Hepatocyte (in vitro differentiated cells): ENCODE measurements at regions not wholly inside any gene's neighbourhood (a gene's known extent, or its start where the extent isn't known, plus 50 kb on each side); places are given as distances from the start of the nearest gene placed in this dataset.

Experiments
- DNase-seq: peaks from one replicate; pipeline ENCODE4 v3.0.0-alpha.2; 2016; ENCODE audit warnings: low spot score
- H2AFZ ChIP-seq: fragments of 200-600 bp; sonication (generic); 2 replicates; pipeline ENCODE4 v1.6.0; 2016; ENCODE audit warnings: antibody characterized with exemption, mild to moderate bottlenecking
- H3K27ac ChIP-seq: fragments of 200-600 bp; sonication (generic); 2 replicates; pipeline ENCODE4 v1.5.1; 2016; ENCODE audit warnings: mild to moderate bottlenecking
- H3K27me3 ChIP-seq: fragments of 200-600 bp; sonication (generic); 2 replicates; pipeline ENCODE4 v1.6.1; 2016
- H3K36me3 ChIP-seq: fragments of 200-600 bp; sonication (generic); replicated peaks from 2 replicates; pipeline ENCODE4 v1.5.1; 2016; ENCODE audit warnings: low read depth; ENCODE audit not compliant: insufficient read depth
- H3K4me1 ChIP-seq: fragments of 200-600 bp; sonication (generic); 2 replicates; pipeline ENCODE4 v1.5.1; 2016; ENCODE audit warnings: mild to moderate bottlenecking, moderate library complexity; ENCODE audit not compliant: insufficient read depth
- H3K4me2 ChIP-seq: fragments of 200-600 bp; sonication (generic); 2 replicates; pipeline ENCODE4 v1.6.0; 2016
- H3K4me3 ChIP-seq: fragments of 200-600 bp; sonication (generic); 2 replicates; pipeline ENCODE4 v1.5.1; 2016; ENCODE audit warnings: mild to moderate bottlenecking
- H3K79me2 ChIP-seq: fragments of 200-600 bp; sonication (generic); 2 replicates; pipeline ENCODE4 v1.6.0; 2017; ENCODE audit warnings: mild to moderate bottlenecking
- H3K9me2 ChIP-seq: fragments of 200-600 bp; sonication (generic); replicated peaks from 2 replicates; pipeline ENCODE4 v1.6.0; 2017; ENCODE audit warnings: mild to moderate bottlenecking; ENCODE audit not compliant: insufficient read depth
- H3K9me3 ChIP-seq: fragments of 200-600 bp; sonication (generic); 2 replicates; pipeline ENCODE4 v1.5.1; 2016; ENCODE audit warnings: low read depth, mild to moderate bottlenecking
- H4K20me1 ChIP-seq: fragments of 200-600 bp; sonication (generic); 2 replicates; pipeline ENCODE4 v1.6.0; 2016; ENCODE audit warnings: mild to moderate bottlenecking; ENCODE audit not compliant: insufficient read depth, poor library complexity, severe bottlenecking
- EZH2 ChIP-seq: fragments of 200-600 bp; sonication (generic); IDR thresholded peaks from 2 replicates; pipeline ENCODE4 v1.6.1; 2016; ENCODE audit warnings: antibody characterized with exemption, mild to moderate bottlenecking, borderline replicate concordance
- EZH2phosphoT487 ChIP-seq: fragments of 200-600 bp; sonication (generic); IDR thresholded peaks from one replicate; pipeline ENCODE4 v1.6.1; 2018; ENCODE audit warnings: antibody characterized with exemption, mild to moderate bottlenecking, low read depth, moderate library complexity; ENCODE audit not compliant: unreplicated experiment, severe bottlenecking
- WGBS: methylation state at CpG from one replicate; pipeline ENCODE4 v1.1.6; 2016; ENCODE audit warnings: low lambda C conversion rate; ENCODE audit errors: missing lambda C conversion rate; 5-methylcytosine and 5-hydroxymethylcytosine counted together
- TF ChIP-seq, protein P1 (sequence below): fragments of 200-600 bp; sonication (generic); IDR thresholded peaks from 2 replicates; pipeline ENCODE4 v1.5.1; 2016; ENCODE audit warnings: antibody characterized with exemption, mild to moderate bottlenecking; ENCODE audit not compliant: poor library complexity

DNA sequence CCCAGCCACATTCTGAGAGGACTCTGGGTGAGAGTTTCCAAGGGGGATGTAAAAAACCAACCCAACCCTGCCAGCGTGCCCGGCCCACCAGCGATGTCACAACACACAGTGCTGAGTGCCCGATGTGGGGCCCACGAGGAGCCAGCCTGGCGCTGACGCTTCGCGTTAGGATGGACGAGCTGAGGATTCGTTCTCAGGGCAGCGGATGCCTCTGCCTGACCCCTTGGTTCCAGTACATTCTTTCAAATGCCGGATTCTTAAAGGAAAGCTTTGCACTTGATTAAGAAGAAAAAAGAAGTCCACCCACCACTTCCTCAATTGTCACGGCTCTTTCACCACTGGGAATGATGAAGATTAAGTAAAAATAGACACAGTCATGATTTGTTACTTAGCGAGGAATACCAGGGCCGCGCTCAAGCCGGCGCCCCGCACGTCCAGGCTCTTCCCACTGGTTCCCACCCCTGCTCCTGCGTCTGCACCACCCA lies 79.4 kb downstream of the IRF8 start:
- Histone ChIP-seq H3K79me2 (no peaks in the 10 kb centered on the region), H4K20me1 (no peaks in the 10 kb centered on the region), H3K9me3 (no peaks in the 10 kb centered on the region), H3K36me3 (no peaks in the 10 kb centered on the region), H3K9me2 (no peaks in the 10 kb centered on the region), H3K4me1 (peaks cover 17% of the 10 kb centered on the region), H3K4me2 (no peak overlapping the region), H2AFZ (no peak overlapping the region), H3K4me3 (no peak overlapping the region), H3K27me3 (no peaks in the 10 kb centered on the region), H3K27ac (no peak overlapping the region)
- 93% methylated on average over 22 of the region's 22 CpGs for WGBS
- no peak for DNase-seq
- TF ChIP-seq EZH2phosphoT487: no peak

DNA sequence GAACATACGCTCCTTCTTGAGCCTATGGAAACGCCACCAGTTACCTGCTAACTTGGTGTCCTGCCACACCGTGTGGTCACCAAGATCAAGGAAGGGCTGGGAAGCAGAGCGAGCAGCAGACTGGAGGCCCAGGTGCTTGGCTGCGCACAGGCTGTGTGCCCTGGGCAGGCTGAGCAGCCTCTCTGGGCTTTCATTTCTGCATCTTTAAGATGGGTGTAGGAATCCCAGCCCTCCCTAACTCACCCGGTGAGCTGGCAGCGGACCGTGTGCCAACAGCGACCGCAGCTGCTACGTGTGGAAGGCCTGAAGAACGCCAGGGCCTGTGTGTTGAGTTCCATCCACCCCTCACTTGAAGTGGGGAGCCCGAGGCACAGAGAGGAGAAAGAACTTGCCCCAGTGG lies 80.0 kb downstream of the IRF8 start:
- peaks cover 17% of the 10 kb centered on the region for H3K4me1 ChIP-seq
- no peaks in the 10 kb centered on the region for H3K36me3 ChIP-seq
- no peak for DNase-seq
- TF ChIP-seq, protein P1, sequence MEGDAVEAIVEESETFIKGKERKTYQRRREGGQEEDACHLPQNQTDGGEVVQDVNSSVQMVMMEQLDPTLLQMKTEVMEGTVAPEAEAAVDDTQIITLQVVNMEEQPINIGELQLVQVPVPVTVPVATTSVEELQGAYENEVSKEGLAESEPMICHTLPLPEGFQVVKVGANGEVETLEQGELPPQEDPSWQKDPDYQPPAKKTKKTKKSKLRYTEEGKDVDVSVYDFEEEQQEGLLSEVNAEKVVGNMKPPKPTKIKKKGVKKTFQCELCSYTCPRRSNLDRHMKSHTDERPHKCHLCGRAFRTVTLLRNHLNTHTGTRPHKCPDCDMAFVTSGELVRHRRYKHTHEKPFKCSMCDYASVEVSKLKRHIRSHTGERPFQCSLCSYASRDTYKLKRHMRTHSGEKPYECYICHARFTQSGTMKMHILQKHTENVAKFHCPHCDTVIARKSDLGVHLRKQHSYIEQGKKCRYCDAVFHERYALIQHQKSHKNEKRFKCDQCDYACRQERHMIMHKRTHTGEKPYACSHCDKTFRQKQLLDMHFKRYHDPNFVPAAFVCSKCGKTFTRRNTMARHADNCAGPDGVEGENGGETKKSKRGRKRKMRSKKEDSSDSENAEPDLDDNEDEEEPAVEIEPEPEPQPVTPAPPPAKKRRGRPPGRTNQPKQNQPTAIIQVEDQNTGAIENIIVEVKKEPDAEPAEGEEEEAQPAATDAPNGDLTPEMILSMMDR: no peak
- TF ChIP-seq EZH2: no peak
- TF ChIP-seq EZH2phosphoT487: no peak
- no peak overlapping the region for H3K4me3 ChIP-seq
- H3K9me3 ChIP-seq: no peaks in the 10 kb centered on the region
- H3K9me2 ChIP-seq: no peaks in the 10 kb centered on the region
- H3K4me2 ChIP-seq: no peak overlapping the region
- no peak overlapping the region for H2AFZ ChIP-seq
- H3K27ac ChIP-seq: no peak overlapping the region
- no peaks in the 10 kb centered on the region for H3K27me3 ChIP-seq
- no peaks in the 10 kb centered on the region for H3K79me2 ChIP-seq
- 98% methylated on average over 13 of the region's 13 CpGs for WGBS
- no peaks in the 10 kb centered on the region for H4K20me1 ChIP-seq

DNA sequence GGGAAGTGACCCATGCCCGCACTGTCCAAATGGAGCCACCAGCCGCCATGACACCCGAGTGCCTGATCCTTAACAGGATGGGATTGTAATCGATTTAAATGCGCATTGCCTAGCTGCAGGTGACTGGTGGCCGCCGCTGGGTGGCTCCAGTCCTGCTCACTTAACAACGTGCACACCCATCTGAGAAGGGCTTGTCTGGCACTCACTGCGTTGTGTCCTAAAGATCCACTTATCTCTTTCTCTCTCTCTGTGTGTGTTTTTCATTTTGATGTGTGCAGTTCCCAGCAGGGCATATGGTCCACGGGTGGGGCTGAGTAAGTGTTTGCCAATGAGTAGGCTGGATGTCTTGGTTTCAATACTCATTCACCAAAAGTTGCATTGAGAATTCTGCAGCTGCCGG lies 80.6 kb downstream of the IRF8 start:
- Histone ChIP-seq H3K4me1 (peaks cover 16% of the 10 kb centered on the region), H3K9me3 (no peaks in the 10 kb centered on the region), H3K4me2 (no peak overlapping the region), H3K79me2 (no peaks in the 10 kb centered on the region), H3K27ac (no peak overlapping the region), H2AFZ (no peak overlapping the region), H3K4me3 (no peak overlapping the region), H4K20me1 (no peaks in the 10 kb centered on the region), H3K27me3 (no peaks in the 10 kb centered on the region), H3K36me3 (no peaks in the 10 kb centered on the region), H3K9me2 (no peaks in the 10 kb centered on the region)
- WGBS: 66% methylated on average over 11 of the region's 11 CpGs
- no peak for TF ChIP-seq EZH2
- TF ChIP-seq, protein P1: no peak
- no peak for DNase-seq

- TF ChIP-seq EZH2: no peak
- TF ChIP-seq, protein P1: no peak
- TF ChIP-seq EZH2phosphoT487: no peak
- H3K9me2 ChIP-seq: no peaks in the 10 kb centered on the region
- DNase-seq: no peak
- no peaks in the 10 kb centered on the region for H4K20me1 ChIP-seq
- H3K27me3 ChIP-seq: no peaks in the 10 kb centered on the region
- 94% methylated on average over 6 of the region's 6 CpGs for WGBS
- no peak overlapping the region for H3K4me3 ChIP-seq
- peaks cover 11% of the 10 kb centered on the region for H3K4me1 ChIP-seq
- H3K79me2 ChIP-seq: no peaks in the 10 kb centered on the region
- no peak overlapping the region for H3K4me2 ChIP-seq
- H2AFZ ChIP-seq: no peak overlapping the region
- no peak overlapping the region for H3K27ac ChIP-seq
- no peaks in the 10 kb centered on the region for H3K36me3 ChIP-seq
- H3K9me3 ChIP-seq: no peaks in the 10 kb centered on the region
These were observed 81.7 kb downstream of the IRF8 start for GRCh38 chr16:85980686-85981085.
